ENCODE measurements at regions not wholly inside any gene's neighbourhood (a gene's known extent, or its start where the extent isn't known, plus 50 kb on each side); places are given as distances from the start of the nearest gene placed in this dataset.

- Mint-ChIP-seq H3K9me3 (peaks cover 8% of the 10 kb centered on the region), H3K4me1 (no peaks in the 10 kb centered on the region), H3K27ac (no peak overlapping the region), H3K27me3 (no peaks in the 10 kb centered on the region), H3K4me3 (no peak overlapping the region), H3K36me3 (ENCODE audit: low read depth) (no peaks in the 10 kb centered on the region)
- no peak for ATAC-seq (ENCODE audit: low read depth)
- no peak for DNase-seq
- TF ChIP-seq CTCF (IDR thresholded peaks at IDR 0.05) = no peak
- ChIA-PET POLR2A (no interaction called here), CTCF (no interaction called here)
- intact Hi-C loops (cut with micrococcal nuclease) = no loop called here
Measured at GRCh38 chr10:128950916-128951275, 516.1 kb upstream of the MGMT start.

DNA sequence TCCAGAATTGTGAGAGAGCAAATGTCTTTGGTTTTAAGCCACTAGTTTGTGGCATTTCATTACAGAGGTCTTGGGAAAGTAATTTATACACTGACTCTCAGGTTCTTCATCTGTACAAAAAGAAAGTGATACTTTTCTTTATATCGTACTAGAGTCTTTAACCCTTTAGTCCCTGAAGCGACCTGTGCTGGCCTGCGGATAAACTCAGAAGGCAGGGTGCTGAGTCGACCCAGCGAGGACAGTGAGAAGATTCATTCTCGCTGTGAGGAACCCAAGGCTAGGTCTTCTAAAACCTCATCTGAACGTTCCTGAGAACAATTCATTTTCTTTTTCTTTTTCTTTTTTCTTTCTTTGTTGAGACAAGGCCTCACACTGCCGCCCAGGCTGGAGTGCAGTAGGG, 514.2 kb upstream of the MGMT start:
- Mint-ChIP-seq H3K4me1 (no peaks in the 10 kb centered on the region), H3K4me3 (no peak overlapping the region), H3K36me3 (ENCODE audit: low read depth) (no peaks in the 10 kb centered on the region), H3K27ac (no peak overlapping the region), H3K9me3 (no peaks in the 10 kb centered on the region), H3K27me3 (no peaks in the 10 kb centered on the region)
- ATAC-seq (ENCODE audit: low read depth) = no peak
- ChIA-PET POLR2A (no interaction called here), CTCF (no interaction called here)
- intact Hi-C loops (cut with micrococcal nuclease) = no loop called here
- no peak for TF ChIP-seq CTCF (IDR thresholded peaks at IDR 0.05)
- no peak for DNase-seq

DNA sequence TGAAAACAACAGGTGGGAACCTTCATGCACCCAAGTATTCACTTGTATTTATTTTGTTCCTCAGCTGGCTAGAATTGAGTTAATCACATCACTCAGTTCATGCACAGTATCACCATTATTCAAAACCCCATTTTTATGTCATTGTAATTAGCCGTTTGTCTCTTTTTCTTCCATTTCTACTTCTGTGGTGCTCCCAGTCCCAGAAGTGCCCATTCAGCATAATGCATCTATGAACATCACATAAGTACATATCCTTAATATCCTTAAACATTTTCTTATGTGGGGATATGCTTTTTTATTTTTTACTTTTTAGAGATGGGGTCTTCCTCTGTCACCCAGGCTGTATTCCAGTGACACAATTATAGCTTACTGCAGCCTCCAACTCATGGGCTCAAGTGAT, 510.9 kb upstream of the MGMT start:
- Mint-ChIP-seq H3K4me3 (no peak overlapping the region), H3K27ac (no peak overlapping the region), H3K9me3 (no peaks in the 10 kb centered on the region), H3K27me3 (no peaks in the 10 kb centered on the region), H3K4me1 (no peaks in the 10 kb centered on the region), H3K36me3 (ENCODE audit: low read depth) (no peaks in the 10 kb centered on the region)
- intact Hi-C loops (cut with micrococcal nuclease) = no loop called here
- ATAC-seq (ENCODE audit: low read depth) (no peak), DNase-seq (no peak)
- no peak for TF ChIP-seq CTCF (IDR thresholded peaks at IDR 0.05)
- ChIA-PET POLR2A (no interaction called here), CTCF (no interaction called here)

- ChIA-PET POLR2A (no interaction called here), CTCF (no interaction called here)
- Mint-ChIP-seq H3K36me3 (ENCODE audit: low read depth) (no peaks in the 10 kb centered on the region), H3K9me3 (no peaks in the 10 kb centered on the region), H3K4me3 (no peak overlapping the region), H3K27me3 (no peaks in the 10 kb centered on the region), H3K27ac (no peak overlapping the region), H3K4me1 (no peaks in the 10 kb centered on the region)
- TF ChIP-seq CTCF (IDR thresholded peaks at IDR 0.05) = no peak
- no peak for DNase-seq
- ATAC-seq (ENCODE audit: low read depth) = no peak
- intact Hi-C loops (cut with micrococcal nuclease) = no loop called here
Measured at GRCh38 chr10:128957221-128957620, 509.8 kb upstream of the MGMT start.

GRCh38 chr10:128958834-128959690, 508.0 kb upstream of the MGMT start:
- POLR2A ChIA-PET = no interaction called here
- H3K36me3 Mint-ChIP-seq (ENCODE audit: low read depth) = no peaks in the 10 kb centered on the region
- no peaks in the 10 kb centered on the region for H3K9me3 Mint-ChIP-seq
- intact Hi-C loops (cut with micrococcal nuclease) = no loop called here
- H3K27me3 Mint-ChIP-seq = no peaks in the 10 kb centered on the region
- TF ChIP-seq CTCF (IDR thresholded peaks at IDR 0.05) = no peak
- CTCF ChIA-PET = no interaction called here
- DNase-seq (no peak), ATAC-seq (ENCODE audit: low read depth) (no peak)
- no peaks in the 10 kb centered on the region for H3K4me1 Mint-ChIP-seq
- H3K4me3 Mint-ChIP-seq = no peak overlapping the region
- H3K27ac Mint-ChIP-seq = no peak overlapping the region
